Ascending aorta (tissue), 2 donors: ENCODE measurements at regions not wholly inside any gene's neighbourhood (a gene's known extent, or its start where the extent isn't known, plus 50 kb on each side); places are given as distances from the start of the nearest gene placed in this dataset.

Experiments
- DNase-seq, 2 donors: peaks; one replicate each; pipeline ENCODE4 v3.0.0-alpha.2; 2019; ENCODE audit warnings: low spot score in 2 of 2
- H3K27ac ChIP-seq, 2 donors: fragments of 200-600 bp; sonication (generic); one replicate each; pipeline ENCODE4 v1.5.1; 2016 to 2017; ENCODE audit warnings: mild to moderate bottlenecking in 1 of 2
- H3K27me3 ChIP-seq: fragments of 200-600 bp; sonication (generic); one replicate; pipeline ENCODE4 v1.5.1; 2017
- H3K36me3 ChIP-seq, 2 donors: fragments of 200-600 bp; sonication (generic); one replicate each; pipeline ENCODE4 v1.5.1; 2016
- H3K4me1 ChIP-seq, 2 donors: fragments of 200-600 bp; sonication (generic); one replicate each; pipeline ENCODE4 v1.5.1; 2016 to 2017; ENCODE audit warnings: mild to moderate bottlenecking in 1 of 2
- H3K4me3 ChIP-seq, 2 donors: fragments of 200-600 bp; sonication (generic); one replicate each; pipeline ENCODE4 v1.5.1; 2016 to 2017; ENCODE audit warnings: mild to moderate bottlenecking in 1 of 2
- H3K9me3 ChIP-seq, 2 donors: fragments of 200-600 bp; sonication (generic); one replicate each; pipeline ENCODE4 v1.5.1; 2016
- intact Hi-C: fragments of 100-400 bp; cut with DNase I; formaldehyde crosslinking; loops from one replicate; pipeline ENCODE4 v1.15.1; 2023
- TF ChIP-seq, protein P1 (sequence below), 3 experiments: fragments of 200-600 bp in 2 of 3; fragments of 450-650 bp in 1 of 3; sonication (generic) in 2 of 3; IDR thresholded peaks; one replicate each; pipeline ENCODE4 v1.5.1; 2016 to 2019; ENCODE audit warnings: antibody characterized with exemption in 3 of 3, mild to moderate bottlenecking in 1 of 3, moderate library complexity in 1 of 3

DNA sequence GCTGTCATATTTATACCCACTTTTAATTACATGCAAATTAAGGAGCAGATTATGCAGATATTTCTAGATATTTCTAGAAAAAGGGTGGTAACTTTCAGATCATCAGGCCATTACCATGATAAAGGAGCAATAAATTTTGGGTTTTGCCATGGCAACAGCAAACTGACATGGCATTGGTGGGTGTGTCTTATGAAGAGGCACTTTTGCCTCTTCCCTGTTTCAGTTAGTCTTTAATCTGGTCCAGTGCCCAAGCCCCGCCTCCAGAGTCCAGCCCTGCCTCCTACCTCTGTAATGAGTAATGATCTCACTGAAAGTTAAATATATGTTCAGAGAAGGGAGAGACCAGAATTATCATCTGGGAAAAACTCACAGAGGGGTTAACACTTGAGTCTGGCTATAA lies 124.8 kb downstream of the SCG2 start:
- no peaks in the 10 kb centered on the region for H3K27me3 ChIP-seq
- H3K9me3 ChIP-seq: no peaks in the 10 kb centered on the region
- H3K4me3 ChIP-seq: no peak overlapping the region
- TF ChIP-seq, protein P1, sequence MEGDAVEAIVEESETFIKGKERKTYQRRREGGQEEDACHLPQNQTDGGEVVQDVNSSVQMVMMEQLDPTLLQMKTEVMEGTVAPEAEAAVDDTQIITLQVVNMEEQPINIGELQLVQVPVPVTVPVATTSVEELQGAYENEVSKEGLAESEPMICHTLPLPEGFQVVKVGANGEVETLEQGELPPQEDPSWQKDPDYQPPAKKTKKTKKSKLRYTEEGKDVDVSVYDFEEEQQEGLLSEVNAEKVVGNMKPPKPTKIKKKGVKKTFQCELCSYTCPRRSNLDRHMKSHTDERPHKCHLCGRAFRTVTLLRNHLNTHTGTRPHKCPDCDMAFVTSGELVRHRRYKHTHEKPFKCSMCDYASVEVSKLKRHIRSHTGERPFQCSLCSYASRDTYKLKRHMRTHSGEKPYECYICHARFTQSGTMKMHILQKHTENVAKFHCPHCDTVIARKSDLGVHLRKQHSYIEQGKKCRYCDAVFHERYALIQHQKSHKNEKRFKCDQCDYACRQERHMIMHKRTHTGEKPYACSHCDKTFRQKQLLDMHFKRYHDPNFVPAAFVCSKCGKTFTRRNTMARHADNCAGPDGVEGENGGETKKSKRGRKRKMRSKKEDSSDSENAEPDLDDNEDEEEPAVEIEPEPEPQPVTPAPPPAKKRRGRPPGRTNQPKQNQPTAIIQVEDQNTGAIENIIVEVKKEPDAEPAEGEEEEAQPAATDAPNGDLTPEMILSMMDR (IDR thresholded peaks at IDR 0.05): no peak
- H3K27ac ChIP-seq: no peak overlapping the region
- intact Hi-C loops: no loop called here
- no peaks in the 10 kb centered on the region for H3K36me3 ChIP-seq
- no peaks in the 10 kb centered on the region for H3K4me1 ChIP-seq
- DNase-seq: no peak

DNA sequence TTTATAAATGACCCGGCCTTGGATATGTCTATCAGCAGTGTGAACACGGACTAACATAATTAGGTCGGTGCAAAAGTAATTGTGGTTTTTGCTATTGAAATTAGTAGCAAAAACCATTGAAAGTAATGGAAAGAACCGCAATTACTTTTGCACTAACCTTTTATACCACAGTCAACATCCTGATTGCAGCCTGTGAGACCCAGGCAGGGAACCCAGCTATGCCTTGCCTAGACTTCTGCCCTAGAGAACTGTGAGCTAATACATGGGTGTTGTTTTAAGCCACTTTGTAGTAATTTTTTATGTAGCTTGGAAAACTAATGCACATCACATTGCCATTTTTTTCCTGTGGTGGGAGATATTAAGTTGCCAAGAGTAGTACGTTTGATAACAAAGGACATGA lies 120.7 kb downstream of the SCG2 start:
- Histone ChIP-seq H3K36me3 (no peaks in the 10 kb centered on the region), H3K4me1 (no peaks in the 10 kb centered on the region)
- intact Hi-C loops: no loop called here

DNA sequence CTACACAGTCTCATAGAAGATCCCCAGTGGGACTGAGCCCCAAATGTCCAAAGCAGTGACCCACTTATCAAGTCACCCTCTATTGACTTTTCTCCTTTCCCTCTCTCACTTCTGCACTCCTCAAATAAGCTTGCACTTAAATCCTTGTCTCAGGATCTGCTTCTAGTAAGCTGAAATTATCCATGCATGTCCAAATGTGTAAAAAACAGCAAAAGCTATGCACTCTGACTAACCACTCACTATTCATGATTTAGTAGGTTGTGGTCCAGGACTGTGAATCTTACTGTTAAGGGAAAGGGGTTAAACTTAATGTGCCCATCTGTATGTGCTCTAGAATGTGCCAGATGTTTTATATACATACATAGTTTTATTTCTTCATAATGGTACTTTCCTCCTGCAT lies 115.4 kb downstream of the SCG2 start:
- intact Hi-C loops: no loop called here
- H3K9me3 ChIP-seq: peaks cover 0 to 10% of the 10 kb centered on the region in 2 donors
- no peak overlapping the region for H3K27ac ChIP-seq
- no peak for DNase-seq
- H3K36me3 ChIP-seq: no peaks in the 10 kb centered on the region
- H3K27me3 ChIP-seq: no peaks in the 10 kb centered on the region
- TF ChIP-seq, protein P1 (IDR thresholded peaks at IDR 0.05): no peak
- no peak overlapping the region for H3K4me3 ChIP-seq
- H3K4me1 ChIP-seq: no peaks in the 10 kb centered on the region

More for the DNA sequence above, 120.7 kb downstream of the SCG2 start:
- TF ChIP-seq, protein P1 (IDR thresholded peaks at IDR 0.05): no peak
- H3K27ac ChIP-seq: no peak overlapping the region
- H3K4me3 ChIP-seq: no peak overlapping the region
- H3K9me3 ChIP-seq: no peaks in the 10 kb centered on the region
- no peaks in the 10 kb centered on the region for H3K27me3 ChIP-seq
- DNase-seq: no peak

DNA sequence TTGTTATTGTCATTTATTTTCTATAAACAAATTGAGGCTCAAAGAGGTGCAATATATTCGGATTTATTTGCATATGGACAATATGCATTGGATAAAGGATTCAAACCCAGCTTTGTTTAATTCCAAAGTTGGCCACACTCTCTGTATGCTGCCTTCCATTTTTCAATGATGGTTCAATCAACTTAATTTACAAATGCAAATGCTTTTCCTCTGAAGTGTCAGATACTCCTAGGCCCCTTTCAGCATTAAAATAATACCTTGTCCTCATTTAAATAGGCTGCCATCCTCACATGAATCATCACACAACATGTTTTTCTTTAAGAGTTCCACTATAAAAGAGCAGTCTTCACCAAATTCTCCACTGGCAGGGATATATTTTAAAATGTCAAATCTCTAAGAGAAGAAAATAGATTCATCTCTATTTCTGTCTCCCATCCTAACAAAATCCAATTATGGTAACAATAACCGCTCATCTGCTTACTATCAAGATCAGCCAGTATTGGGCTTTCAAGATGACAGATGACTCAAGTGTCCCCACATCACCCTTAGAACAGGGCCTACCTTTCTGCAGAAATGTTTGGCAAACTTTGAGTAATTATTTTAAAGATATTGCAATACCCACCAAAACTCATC lies 114.8 kb downstream of the SCG2 start:
- H3K27ac ChIP-seq: no peak overlapping the region
- DNase-seq: no peak
- H3K36me3 ChIP-seq: no peaks in the 10 kb centered on the region
- TF ChIP-seq, protein P1 (IDR thresholded peaks at IDR 0.05): no peak
- no peak overlapping the region for H3K4me3 ChIP-seq
- H3K4me1 ChIP-seq: no peaks in the 10 kb centered on the region
- no peaks in the 10 kb centered on the region for H3K27me3 ChIP-seq
- H3K9me3 ChIP-seq: peaks cover 0 to 10% of the 10 kb centered on the region in 2 donors
- intact Hi-C loops: no loop called here

DNA sequence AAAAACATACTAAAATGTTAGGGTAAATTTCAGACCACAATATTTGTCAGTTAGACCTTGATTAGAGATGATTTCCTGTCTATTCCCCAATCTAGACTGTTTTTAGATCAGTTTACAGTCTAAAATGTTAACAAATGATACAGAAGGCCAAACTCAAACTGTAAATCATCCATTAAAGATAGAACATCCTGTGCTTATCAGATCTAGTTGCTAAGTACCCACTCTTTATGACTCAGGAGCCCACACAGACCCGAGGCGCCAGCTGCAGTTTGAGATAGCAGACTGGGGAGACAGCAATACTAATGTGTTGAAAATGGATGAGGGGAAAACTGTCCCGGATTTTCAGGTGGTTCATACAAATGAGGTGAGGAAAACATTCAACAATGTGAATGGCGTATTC lies 113.3 kb downstream of the SCG2 start:
- TF ChIP-seq, protein P1 (IDR thresholded peaks at IDR 0.05): no peak
- H3K27me3 ChIP-seq: no peaks in the 10 kb centered on the region
- no peak overlapping the region for H3K27ac ChIP-seq
- no peaks in the 10 kb centered on the region for H3K36me3 ChIP-seq
- H3K9me3 ChIP-seq: peaks cover 0 to 10% of the 10 kb centered on the region in 2 donors
- DNase-seq: no peak
- no peak overlapping the region for H3K4me3 ChIP-seq
- no peaks in the 10 kb centered on the region for H3K4me1 ChIP-seq
- intact Hi-C loops: no loop called here

DNA sequence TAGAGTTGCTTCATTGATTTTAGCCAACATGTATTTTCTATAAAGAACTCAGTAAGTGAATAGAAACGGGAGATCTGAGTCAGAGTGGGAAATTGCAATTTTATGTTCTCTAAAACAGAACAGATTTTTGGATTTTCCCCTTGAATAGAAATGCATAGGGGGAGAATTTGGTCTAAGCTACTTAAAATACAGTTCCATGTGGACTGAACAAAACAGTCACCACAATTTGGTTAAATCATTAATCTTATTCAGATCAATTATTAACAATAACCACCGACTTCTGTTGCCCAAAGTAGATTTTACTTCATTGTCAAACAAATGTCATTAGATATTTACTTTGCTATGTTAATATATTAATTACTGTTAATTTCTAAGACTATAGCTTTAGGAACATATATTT lies 107.7 kb downstream of the SCG2 start:
- Histone ChIP-seq H3K27ac (no peak overlapping the region), H3K9me3 (peaks cover 0 to 10% of the 10 kb centered on the region in 2 donors), H3K27me3 (no peaks in the 10 kb centered on the region), H3K4me3 (no peak overlapping the region), H3K4me1 (no peaks in the 10 kb centered on the region), H3K36me3 (no peaks in the 10 kb centered on the region)
- DNase-seq: no peak
- TF ChIP-seq, protein P1 (IDR thresholded peaks at IDR 0.05): no peak
- intact Hi-C loops: no loop called here
